HepG2 (cell line): ENCODE measurements at regions not wholly inside any gene's neighbourhood (a gene's known extent, or its start where the extent isn't known, plus 50 kb on each side); places are given as distances from the start of the nearest gene placed in this dataset.

Experiments
- ATAC-seq: fragments of 200-7000 bp; cut with Tn5 transposase; 3 replicates; pipeline ENCODE4 v1.9.1; 2020; ENCODE audit warnings: mild to moderate bottlenecking, moderate library complexity
- BruUV-seq: library from RNA; stranded (reverse); fragments of 400-500 nt; replicated peaks from 2 replicates; lab custom pipeline; 2021; lab: Mats Ljungman, UMichigan
- CTCF ChIA-PET: fragments of 300-600 bp; formaldehyde crosslinking; extraction: SDS; loops from one replicate; lab custom pipeline; 2021; ENCODE audit warnings: low total read pairs, inconsistent platforms, low intra/inter-chr PET ratio; lab: Yijun Ruan, JAX
- POLR2A ChIA-PET: fragments of 350-600 bp; sonication (Branson Sonifier 250); formaldehyde crosslinking; loops from one replicate; lab custom pipeline; 2020; ENCODE audit warnings: antibody characterized with exemption, inconsistent platforms; lab: Yijun Ruan, JAX
- DNase-seq: peaks from one replicate; pipeline ENCODE4 v3.0.0-alpha.2; 2015; ENCODE audit warnings: low spot score
- FAIRE-seq: peaks from 3 replicates; lab custom pipeline; 2011; peaks lifted over from hg19 to GRCh38; lab: Jason Lieb, UNC
- H2AFZ ChIP-seq: one replicate; pipeline ENCODE4 v1.6.1; 2011; ENCODE audit warnings: low read length, inconsistent platforms
- H3K27ac ChIP-seq: fragments of 300-600 bp; 3 replicates; pipeline ENCODE4 v1.8.0; 2011; ENCODE audit warnings: mixed run types, mild to moderate bottlenecking, mixed read lengths, low read length, inconsistent platforms; ENCODE audit not compliant: insufficient read depth; ENCODE audit errors: extremely low read length
- H3K27me3 ChIP-seq, 2 experiments: fragments of 200-600 bp in 1 of 2; 2 replicates in 1 of 2; 3 replicates in 1 of 2; pipeline versions ENCODE4 v1.6.0 to v1.8.0; 2011; ENCODE audit warnings: low read length in 2 of 2, mild to moderate bottlenecking in 2 of 2, moderate library complexity in 2 of 2, inconsistent platforms in 1 of 2; ENCODE audit not compliant: insufficient read depth in 2 of 2, control insufficient read depth in 1 of 2
- H3K36me3 ChIP-seq, 2 experiments: fragments of 200-600 bp in 1 of 2; replicated peaks in 1 of 2; 2 replicates in 1 of 2; 3 replicates in 1 of 2; pipeline versions ENCODE4 v1.5.1 to v1.8.0; 2011; ENCODE audit warnings: low read length in 2 of 2, inconsistent platforms in 1 of 2; ENCODE audit not compliant: insufficient read depth in 2 of 2, control insufficient read depth in 1 of 2
- H3K4me1 ChIP-seq: 2 replicates; pipeline ENCODE4 v1.5.1; 2012; ENCODE audit warnings: low read length, inconsistent platforms; ENCODE audit not compliant: insufficient read depth
- H3K4me2 ChIP-seq: 2 replicates; pipeline ENCODE4 v1.6.0; 2011; ENCODE audit warnings: low read depth, low read length, inconsistent platforms
- H3K4me3 ChIP-seq, 3 experiments: fragments of 200-600 bp in 1 of 3; sonication (generic), shearing (Covaris generic) in 1 of 3; replicated peaks in 1 of 3; 2 replicates each; pipeline ENCODE4 v1.5.1; 2011 to 2016; ENCODE audit warnings: low read length in 3 of 3, inconsistent platforms in 2 of 3, low read depth in 2 of 3, mild to moderate bottlenecking in 2 of 3, control low read depth in 1 of 3, mixed read lengths in 1 of 3; ENCODE audit not compliant: insufficient read depth in 1 of 3
- H3K79me2 ChIP-seq: one replicate; pipeline ENCODE4 v1.6.1; 2011; ENCODE audit warnings: low read length, inconsistent platforms; ENCODE audit not compliant: insufficient read depth
- H3K9ac ChIP-seq: 2 replicates; pipeline ENCODE4 v1.6.0; 2011; ENCODE audit warnings: mild to moderate bottlenecking, low read depth, low read length, inconsistent platforms; ENCODE audit not compliant: insufficient read depth
- H3K9me3 ChIP-seq: 2 replicates; pipeline ENCODE4 v1.5.1; 2012; ENCODE audit warnings: mild to moderate bottlenecking, low read length
- H4K20me1 ChIP-seq: 2 replicates; pipeline ENCODE4 v1.6.0; 2011; ENCODE audit warnings: inconsistent platforms, mild to moderate bottlenecking, low read length, moderate library complexity; ENCODE audit not compliant: insufficient read depth
- ERF ChIP-seq: IDR thresholded peaks from 2 replicates; pipeline ENCODE4 v1.6.1; 2018; ENCODE audit warnings: missing biosample characterization, missing genetic modification reagents
- NCOA5 ChIP-seq: sonication (generic); formaldehyde crosslinking; IDR thresholded peaks from 2 replicates; pipeline ENCODE4 v1.4.0; 2020; ENCODE audit warnings: missing genetic modification reagents
- PHF21A ChIP-seq: sonication (generic); formaldehyde crosslinking; IDR thresholded peaks from 2 replicates; pipeline ENCODE4 v1.5.0; 2020; ENCODE audit warnings: mild to moderate bottlenecking, missing genetic modification reagents
- RFX5 ChIP-seq: IDR thresholded peaks from 2 replicates; pipeline ENCODE4 v1.6.1; 2011; ENCODE audit warnings: low read depth, low read length, improper control_type of control experiment
- TOE1 ChIP-seq: sonication (generic); formaldehyde crosslinking; IDR thresholded peaks from 2 replicates; pipeline ENCODE4 v1.4.0; 2020; ENCODE audit warnings: mild to moderate bottlenecking, missing genetic modification reagents
- U2AF2 ChIP-seq: fragments of 200-400 bp; formaldehyde crosslinking; IDR thresholded peaks from 2 replicates; pipeline ENCODE4 v1.6.1; 2017; ENCODE audit warnings: low read depth, mild to moderate bottlenecking, low read length
- ZBTB21 ChIP-seq: sonication (generic); formaldehyde crosslinking; IDR thresholded peaks from 2 replicates; pipeline ENCODE4 v1.4.0; 2020; ENCODE audit warnings: missing genetic modification reagents
- ZBTB7B ChIP-seq: sonication (generic); formaldehyde crosslinking; IDR thresholded peaks from 2 replicates; pipeline ENCODE4 v1.4.0; 2020; ENCODE audit warnings: missing genetic modification reagents
- ZFYVE20 ChIP-seq: sonication (generic); formaldehyde crosslinking; IDR thresholded peaks from 2 replicates; pipeline ENCODE4 v1.8.0; 2023; ENCODE audit warnings: low read depth, mild to moderate bottlenecking, moderate library complexity, missing genetic modification reagents, borderline replicate concordance
- ZNF33A ChIP-seq: sonication (generic); formaldehyde crosslinking; IDR thresholded peaks from 2 replicates; pipeline ENCODE4 v1.5.1; 2020; ENCODE audit warnings: missing genetic modification reagents, mild to moderate bottlenecking, moderate library complexity, borderline replicate concordance
- ZNF430 ChIP-seq: sonication (generic); formaldehyde crosslinking; IDR thresholded peaks from 2 replicates; pipeline ENCODE4 v1.9.0; 2021; ENCODE audit warnings: mild to moderate bottlenecking, missing genetic modification reagents
- ZNF543 ChIP-seq: sonication (generic); formaldehyde crosslinking; IDR thresholded peaks from 2 replicates; pipeline ENCODE4 v1.4.0; 2020; ENCODE audit warnings: mild to moderate bottlenecking, missing genetic modification reagents
- ZZZ3 ChIP-seq: sonication (generic); formaldehyde crosslinking; IDR thresholded peaks from 2 replicates; pipeline ENCODE4 v1.4.0; 2020; ENCODE audit warnings: missing genetic modification reagents, mild to moderate bottlenecking, borderline replicate concordance
- WGBS: methylation state at CpG from one replicate; pipeline ENCODE4 v1.1.6; 2017; ENCODE audit warnings: low lambda C conversion rate; 5-methylcytosine and 5-hydroxymethylcytosine counted together
- in situ Hi-C: cut with HindIII; loops from 2 replicates; pipeline ENCODE4 v1.10.0; 2017; ENCODE audit warnings: low pct_unique_long_range_greater_than_20kb; ENCODE audit not compliant: extremely low pct_ligation_motif_present
- intact Hi-C: fragments of 100-400 bp; cut with micrococcal nuclease; formaldehyde crosslinking; loops from one replicate; pipeline ENCODE4 v1.10.0; 2022; ENCODE audit not compliant: unreplicated experiment
- TF ChIP-seq, protein P1 (sequence below): sonication (generic); formaldehyde crosslinking; IDR thresholded peaks from 2 replicates; pipeline ENCODE4 v1.4.0; 2020; ENCODE audit warnings: missing genetic modification reagents
- TF ChIP-seq, protein P2 (sequence below): sonication (generic); formaldehyde crosslinking; IDR thresholded peaks from 2 replicates; pipeline ENCODE4 v1.5.0; 2020; ENCODE audit warnings: mild to moderate bottlenecking, missing genetic modification reagents, borderline replicate concordance

DNA sequence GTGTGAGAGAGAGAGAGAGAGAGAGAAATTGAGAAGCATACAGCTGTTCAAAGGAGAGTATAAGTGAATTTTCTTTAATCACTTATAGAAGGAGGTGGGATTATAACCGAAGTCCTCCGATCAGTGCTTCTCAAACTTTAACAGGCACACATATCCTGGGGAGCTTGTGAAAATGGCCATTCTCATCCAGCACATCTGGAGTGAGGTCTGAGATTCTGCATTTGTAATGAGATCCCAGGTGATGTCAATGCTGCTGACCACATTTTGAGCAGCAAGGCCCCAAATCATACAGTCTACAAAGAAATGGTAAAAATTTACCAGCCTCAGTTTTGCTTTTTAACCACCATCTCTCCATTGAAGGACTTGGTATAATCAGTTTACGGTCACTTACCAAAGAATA lies 219.0 kb downstream of the PTEN start:
- no TSS peak for BruUV-seq
- Histone ChIP-seq H3K9ac (no peak overlapping the region), H3K4me3 (no peak overlapping the region), H3K36me3 (no peaks in the 10 kb centered on the region), H3K27ac (no peak overlapping the region), H3K27me3 (no peaks in the 10 kb centered on the region; a peak in 2 of 5 replicates), H2AFZ (no peak overlapping the region), H3K4me1 (peaks cover 42% of the 10 kb centered on the region), H4K20me1 (no peaks in the 10 kb centered on the region), H3K4me2 (no peak overlapping the region), H3K9me3 (no peaks in the 10 kb centered on the region), H3K79me2 (no peaks in the 10 kb centered on the region)
- intact Hi-C loops = no loop called here
- TF ChIP-seq ERF (CRISPR knock-in tag) (no peak), ZBTB21 (no peak), U2AF2 (no peak), ZBTB7B (CRISPR knock-in tag) (no peak), TOE1 (CRISPR knock-in tag) (no peak), ZNF33A (no peak), NCOA5 (no peak), PHF21A (CRISPR knock-in tag) (no peak), RFX5 (no peak), ZNF430 (CRISPR knock-in tag) (no peak), ZNF543 (CRISPR knock-in tag) (no peak), ZFYVE20 (no peak), ZZZ3 (CRISPR knock-in tag) (no peak)
- TF ChIP-seq, protein P1, sequence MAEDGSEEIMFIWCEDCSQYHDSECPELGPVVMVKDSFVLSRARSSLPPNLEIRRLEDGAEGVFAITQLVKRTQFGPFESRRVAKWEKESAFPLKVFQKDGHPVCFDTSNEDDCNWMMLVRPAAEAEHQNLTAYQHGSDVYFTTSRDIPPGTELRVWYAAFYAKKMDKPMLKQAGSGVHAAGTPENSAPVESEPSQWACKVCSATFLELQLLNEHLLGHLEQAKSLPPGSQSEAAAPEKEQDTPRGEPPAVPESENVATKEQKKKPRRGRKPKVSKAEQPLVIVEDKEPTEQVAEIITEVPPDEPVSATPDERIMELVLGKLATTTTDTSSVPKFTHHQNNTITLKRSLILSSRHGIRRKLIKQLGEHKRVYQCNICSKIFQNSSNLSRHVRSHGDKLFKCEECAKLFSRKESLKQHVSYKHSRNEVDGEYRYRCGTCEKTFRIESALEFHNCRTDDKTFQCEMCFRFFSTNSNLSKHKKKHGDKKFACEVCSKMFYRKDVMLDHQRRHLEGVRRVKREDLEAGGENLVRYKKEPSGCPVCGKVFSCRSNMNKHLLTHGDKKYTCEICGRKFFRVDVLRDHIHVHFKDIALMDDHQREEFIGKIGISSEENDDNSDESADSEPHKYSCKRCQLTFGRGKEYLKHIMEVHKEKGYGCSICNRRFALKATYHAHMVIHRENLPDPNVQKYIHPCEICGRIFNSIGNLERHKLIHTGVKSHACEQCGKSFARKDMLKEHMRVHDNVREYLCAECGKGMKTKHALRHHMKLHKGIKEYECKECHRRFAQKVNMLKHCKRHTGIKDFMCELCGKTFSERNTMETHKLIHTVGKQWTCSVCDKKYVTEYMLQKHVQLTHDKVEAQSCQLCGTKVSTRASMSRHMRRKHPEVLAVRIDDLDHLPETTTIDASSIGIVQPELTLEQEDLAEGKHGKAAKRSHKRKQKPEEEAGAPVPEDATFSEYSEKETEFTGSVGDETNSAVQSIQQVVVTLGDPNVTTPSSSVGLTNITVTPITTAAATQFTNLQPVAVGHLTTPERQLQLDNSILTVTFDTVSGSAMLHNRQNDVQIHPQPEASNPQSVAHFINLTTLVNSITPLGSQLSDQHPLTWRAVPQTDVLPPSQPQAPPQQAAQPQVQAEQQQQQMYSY = no peak
- TF ChIP-seq, protein P2, sequence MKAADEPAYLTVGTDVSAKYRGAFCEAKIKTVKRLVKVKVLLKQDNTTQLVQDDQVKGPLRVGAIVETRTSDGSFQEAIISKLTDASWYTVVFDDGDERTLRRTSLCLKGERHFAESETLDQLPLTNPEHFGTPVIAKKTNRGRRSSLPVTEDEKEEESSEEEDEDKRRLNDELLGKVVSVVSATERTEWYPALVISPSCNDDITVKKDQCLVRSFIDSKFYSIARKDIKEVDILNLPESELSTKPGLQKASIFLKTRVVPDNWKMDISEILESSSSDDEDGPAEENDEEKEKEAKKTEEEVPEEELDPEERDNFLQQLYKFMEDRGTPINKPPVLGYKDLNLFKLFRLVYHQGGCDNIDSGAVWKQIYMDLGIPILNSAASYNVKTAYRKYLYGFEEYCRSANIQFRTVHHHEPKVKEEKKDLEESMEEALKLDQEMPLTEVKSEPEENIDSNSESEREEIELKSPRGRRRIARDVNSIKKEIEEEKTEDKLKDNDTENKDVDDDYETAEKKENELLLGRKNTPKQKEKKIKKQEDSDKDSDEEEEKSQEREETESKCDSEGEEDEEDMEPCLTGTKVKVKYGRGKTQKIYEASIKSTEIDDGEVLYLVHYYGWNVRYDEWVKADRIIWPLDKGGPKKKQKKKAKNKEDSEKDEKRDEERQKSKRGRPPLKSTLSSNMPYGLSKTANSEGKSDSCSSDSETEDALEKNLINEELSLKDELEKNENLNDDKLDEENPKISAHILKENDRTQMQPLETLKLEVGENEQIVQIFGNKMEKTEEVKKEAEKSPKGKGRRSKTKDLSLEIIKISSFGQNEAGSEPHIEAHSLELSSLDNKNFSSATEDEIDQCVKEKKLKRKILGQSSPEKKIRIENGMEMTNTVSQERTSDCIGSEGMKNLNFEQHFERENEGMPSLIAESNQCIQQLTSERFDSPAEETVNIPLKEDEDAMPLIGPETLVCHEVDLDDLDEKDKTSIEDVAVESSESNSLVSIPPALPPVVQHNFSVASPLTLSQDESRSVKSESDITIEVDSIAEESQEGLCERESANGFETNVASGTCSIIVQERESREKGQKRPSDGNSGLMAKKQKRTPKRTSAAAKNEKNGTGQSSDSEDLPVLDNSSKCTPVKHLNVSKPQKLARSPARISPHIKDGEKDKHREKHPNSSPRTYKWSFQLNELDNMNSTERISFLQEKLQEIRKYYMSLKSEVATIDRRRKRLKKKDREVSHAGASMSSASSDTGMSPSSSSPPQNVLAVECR (CRISPR knock-in tag) = no peak
- in situ Hi-C loops = no loop called here
- ATAC-seq = no peak
- ChIA-PET CTCF (no interaction called here), POLR2A (no interaction called here)
- WGBS = 96% methylated on average over 3 of the region's 3 CpGs
- FAIRE-seq = no peak
- DNase-seq = no peak
